ENCODE measurements at regions not wholly inside any gene's neighbourhood (a gene's known extent, or its start where the extent isn't known, plus 50 kb on each side); places are given as distances from the start of the nearest gene placed in this dataset.

GRCh38 chr19:34308381-34309367, 54.3 kb downstream of the GARRE1 start:
- ChIA-PET RAD21 (ENCODE audit: low non-redundant PET in 1 of 2, low total read pairs in 2 of 2, uncharacterized antibody in 2 of 2, unreplicated experiment in 2 of 2) (no interaction called here), CTCF (no interaction called here), POLR2A (no interaction called here)
- no TSS peak for BruUV-seq (replicated peaks)
- Histone ChIP-seq H3K79me2 (ENCODE audit: insufficient read depth, low read length) (peaks cover 3% of the 10 kb centered on the region; the same call in 1 of the 2 replicates), H3K27me3 (ENCODE audit: insufficient read depth, low read length) (no peaks in the 10 kb centered on the region), H3K4me3 (replicated peaks in 1 of 2; ENCODE audit: low read depth in 1 of 2, low read length in 2 of 2) (no peak overlapping the region), H3K4me1 (ENCODE audit: control insufficient read depth in 1 of 2, insufficient read depth in 2 of 2, low read length in 2 of 2) (peaks cover 0 to 8% of the 10 kb centered on the region in 2 experiments; a peak in 1 of 4 replicates), H2AFZ (ENCODE audit: low read depth, low read length, poor library complexity, severe bottlenecking) (no peak overlapping the region), H3K9me2 (ENCODE audit: insufficient read depth) (no peaks in the 10 kb centered on the region), H3K27ac (ENCODE audit: low read depth, low read length) (no peak overlapping the region), H3K9me3 (ENCODE audit: control insufficient read depth in 1 of 2, insufficient read depth in 1 of 2, low read depth in 1 of 2, low read length in 2 of 2) (no peaks in the 10 kb centered on the region), H4K20me1 (ENCODE audit: insufficient read depth) (no peaks in the 10 kb centered on the region), H3K4me2 (ENCODE audit: low read length) (no peak overlapping the region), H3K9ac (ENCODE audit: low read length) (no peak overlapping the region), H3K36me3 (ENCODE audit: control insufficient read depth in 1 of 2, insufficient read depth in 2 of 2, low read length in 2 of 2) (no peaks in the 10 kb centered on the region; a peak in 1 of 4 replicates)
- DNase-seq (ENCODE audit: low read depth, low spot score) (no peak), ATAC-seq (no peak)
- intact Hi-C loops (cut with micrococcal nuclease): no loop called here
- no peak for TF ChIP-seq SP1 (IDR thresholded peaks at IDR 0.05; ENCODE audit: low read depth)
- no peak for TF ChIP-seq JUND (IDR thresholded peaks at IDR 0.05)
- TF ChIP-seq SIN3A (IDR thresholded peaks at IDR 0.05; ENCODE audit: low read depth): no peak
- no peak for TF ChIP-seq POLR2A (IDR thresholded peaks at IDR 0.05; ENCODE audit: borderline replicate concordance, extremely low read depth, insufficient read depth, insufficient read length)

GRCh38 chr19:34309368-34310138, 55.2 kb downstream of the GARRE1 start:
- intact Hi-C loops (cut with micrococcal nuclease): no loop called here
- DNase-seq (ENCODE audit: low read depth, low spot score) (no peak), ATAC-seq (no peak)
- no peak for TF ChIP-seq SRF (IDR thresholded peaks at IDR 0.05; ENCODE audit: low read depth)
- no peak for TF ChIP-seq EGR1 (IDR thresholded peaks at IDR 0.05; ENCODE audit: low read depth)
- TF ChIP-seq ATF3 (IDR thresholded peaks at IDR 0.05): no peak
- no peak for TF ChIP-seq SIN3A (IDR thresholded peaks at IDR 0.05; ENCODE audit: low read depth)
- no peak for TF ChIP-seq REST (IDR thresholded peaks at IDR 0.05; ENCODE audit: low read depth)
- no peak for TF ChIP-seq JUND (IDR thresholded peaks at IDR 0.05)
- no peak overlapping the region for H3K4me3 ChIP-seq (replicated peaks in 1 of 2; ENCODE audit: low read depth in 1 of 2, low read length in 2 of 2)
- RAD21 ChIA-PET (ENCODE audit: low non-redundant PET in 1 of 2, low total read pairs in 2 of 2, uncharacterized antibody in 2 of 2, unreplicated experiment in 2 of 2): no interaction called here
- peaks cover 3% of the 10 kb centered on the region; the same call in 1 of the 2 replicates for H3K79me2 ChIP-seq (ENCODE audit: insufficient read depth, low read length)
- no peaks in the 10 kb centered on the region for H3K27me3 ChIP-seq (ENCODE audit: insufficient read depth, low read length)
- no peak overlapping the region for H3K9ac ChIP-seq (ENCODE audit: low read length)
- POLR2A ChIA-PET: no interaction called here
- peaks cover 0 to 8% of the 10 kb centered on the region in 2 experiments; a peak in 1 of 4 replicates for H3K4me1 ChIP-seq (ENCODE audit: control insufficient read depth in 1 of 2, insufficient read depth in 2 of 2, low read length in 2 of 2)
- H3K36me3 ChIP-seq (ENCODE audit: control insufficient read depth in 1 of 2, insufficient read depth in 2 of 2, low read length in 2 of 2): no peaks in the 10 kb centered on the region
- H3K9me2 ChIP-seq (ENCODE audit: insufficient read depth): no peaks in the 10 kb centered on the region
- CTCF ChIA-PET: no interaction called here
- H2AFZ ChIP-seq (ENCODE audit: low read depth, low read length, poor library complexity, severe bottlenecking): no peak overlapping the region
- no peaks in the 10 kb centered on the region for H3K9me3 ChIP-seq (ENCODE audit: control insufficient read depth in 1 of 2, insufficient read depth in 1 of 2, low read depth in 1 of 2, low read length in 2 of 2)
- H4K20me1 ChIP-seq (ENCODE audit: insufficient read depth): no peaks in the 10 kb centered on the region
- BruUV-seq (replicated peaks): no TSS peak
- no peak overlapping the region for H3K4me2 ChIP-seq (ENCODE audit: low read length)
- no peak overlapping the region for H3K27ac ChIP-seq (ENCODE audit: low read depth, low read length)

Measured in HCT116 (cell line).